Trophoblast cell (in vitro differentiated cells and primary cell): ENCODE measurements at regions not wholly inside any gene's neighbourhood (a gene's known extent, or its start where the extent isn't known, plus 50 kb on each side); places are given as distances from the start of the nearest gene placed in this dataset.

ENCODE experiments used
- DNase-seq, 2 donors: peaks; one replicate each; pipeline ENCODE4 v3.0.0-alpha.2; 2016
- H2AFZ ChIP-seq: 2 replicates; pipeline ENCODE4 v1.6.1; 2013; ENCODE audit warnings: low read length, moderate library complexity, mild to moderate bottlenecking; ENCODE audit not compliant: insufficient read depth, poor library complexity
- H2AK5ac ChIP-seq: 2 replicates; pipeline ENCODE4 v1.6.1; 2013; ENCODE audit warnings: mild to moderate bottlenecking, low read length
- H2BK120ac ChIP-seq: 2 replicates; pipeline ENCODE4 v1.6.1; 2013; ENCODE audit warnings: low read length, mild to moderate bottlenecking, moderate library complexity; ENCODE audit not compliant: insufficient read depth, poor library complexity
- H2BK12ac ChIP-seq: 2 replicates; pipeline ENCODE4 v1.6.1; 2013; ENCODE audit warnings: mild to moderate bottlenecking, low read length, moderate library complexity
- H2BK5ac ChIP-seq: 2 replicates; pipeline ENCODE4 v1.6.1; 2013; ENCODE audit warnings: low read length, low read depth, moderate library complexity, mild to moderate bottlenecking; ENCODE audit not compliant: poor library complexity
- H3K14ac ChIP-seq: 2 replicates; pipeline ENCODE4 v1.6.1; 2013; ENCODE audit warnings: mild to moderate bottlenecking, low read length
- H3K18ac ChIP-seq: 2 replicates; pipeline ENCODE4 v1.6.1; 2013; ENCODE audit warnings: mild to moderate bottlenecking, low read length
- H3K23ac ChIP-seq: 2 replicates; pipeline ENCODE4 v1.6.1; 2013; ENCODE audit warnings: low read length
- H3K27ac ChIP-seq: 2 replicates; pipeline ENCODE4 v1.5.1; 2013; ENCODE audit warnings: low read depth, mild to moderate bottlenecking, inconsistent platforms, low read length, moderate library complexity
- H3K27me3 ChIP-seq: 2 replicates; pipeline ENCODE4 v1.6.1; 2013; ENCODE audit warnings: inconsistent platforms, mild to moderate bottlenecking, low read length, moderate library complexity; ENCODE audit not compliant: insufficient read depth
- H3K36me3 ChIP-seq, 2 experiments: 1 replicate in 1 of 2; 2 replicates in 1 of 2; pipeline ENCODE4 v1.6.1; 2013; ENCODE audit warnings: low read length in 2 of 2, mild to moderate bottlenecking in 2 of 2, moderate library complexity in 1 of 2; ENCODE audit not compliant: insufficient read depth in 2 of 2, control insufficient read depth in 1 of 2
- H3K4ac ChIP-seq: 2 replicates; pipeline ENCODE4 v1.6.1; 2013; ENCODE audit warnings: low read depth, mild to moderate bottlenecking, low read length, moderate library complexity
- H3K4me1 ChIP-seq, 2 experiments: 1 replicate in 1 of 2; 2 replicates in 1 of 2; pipeline ENCODE4 v1.6.1; 2013; ENCODE audit warnings: low read length in 2 of 2, mild to moderate bottlenecking in 2 of 2, moderate library complexity in 1 of 2; ENCODE audit not compliant: insufficient read depth in 2 of 2, control insufficient read depth in 1 of 2
- H3K4me2 ChIP-seq: 2 replicates; pipeline ENCODE4 v1.6.1; 2013; ENCODE audit warnings: inconsistent platforms, mild to moderate bottlenecking, low read length, moderate library complexity
- H3K4me3 ChIP-seq: 2 replicates; pipeline ENCODE4 v1.5.1; 2013; ENCODE audit warnings: mild to moderate bottlenecking, low read depth, low read length, inconsistent platforms
- H3K79me1 ChIP-seq: one replicate; pipeline ENCODE4 v1.6.1; 2013; ENCODE audit warnings: low read length
- H3K79me2 ChIP-seq: 2 replicates; pipeline ENCODE4 v1.6.1; 2013; ENCODE audit warnings: low read length, mild to moderate bottlenecking; ENCODE audit not compliant: control insufficient read depth, insufficient read depth, poor library complexity
- H3K9ac ChIP-seq: 2 replicates; pipeline ENCODE4 v1.6.1; 2013; ENCODE audit warnings: mild to moderate bottlenecking, low read length
- H3K9me3 ChIP-seq: 2 replicates; pipeline ENCODE4 v1.6.1; 2013; ENCODE audit warnings: low read depth, mild to moderate bottlenecking, control low read depth, inconsistent platforms, low read length; ENCODE audit not compliant: insufficient read depth
- H4K12ac ChIP-seq: 2 replicates; pipeline ENCODE4 v1.6.1; 2013; ENCODE audit warnings: low read depth, mild to moderate bottlenecking, low read length, moderate library complexity
- H4K8ac ChIP-seq: 2 replicates; pipeline ENCODE4 v1.6.1; 2013; ENCODE audit warnings: low read depth, mild to moderate bottlenecking, low read length, moderate library complexity
- H4K91ac ChIP-seq: one replicate; pipeline ENCODE4 v1.6.1; 2013; ENCODE audit warnings: low read depth, mild to moderate bottlenecking, low read length, moderate library complexity
- WGBS: extraction: QIAGEN DNeasy Blood & Tissue Kit; methylation state at CpG from one replicate; pipeline ENCODE4 v1.1.7; 2013; ENCODE audit warnings: missing lambda C conversion rate; ENCODE audit not compliant: insufficient read length, insufficient coverage; ENCODE audit errors: extremely low coverage; 5-methylcytosine and 5-hydroxymethylcytosine counted together

DNA sequence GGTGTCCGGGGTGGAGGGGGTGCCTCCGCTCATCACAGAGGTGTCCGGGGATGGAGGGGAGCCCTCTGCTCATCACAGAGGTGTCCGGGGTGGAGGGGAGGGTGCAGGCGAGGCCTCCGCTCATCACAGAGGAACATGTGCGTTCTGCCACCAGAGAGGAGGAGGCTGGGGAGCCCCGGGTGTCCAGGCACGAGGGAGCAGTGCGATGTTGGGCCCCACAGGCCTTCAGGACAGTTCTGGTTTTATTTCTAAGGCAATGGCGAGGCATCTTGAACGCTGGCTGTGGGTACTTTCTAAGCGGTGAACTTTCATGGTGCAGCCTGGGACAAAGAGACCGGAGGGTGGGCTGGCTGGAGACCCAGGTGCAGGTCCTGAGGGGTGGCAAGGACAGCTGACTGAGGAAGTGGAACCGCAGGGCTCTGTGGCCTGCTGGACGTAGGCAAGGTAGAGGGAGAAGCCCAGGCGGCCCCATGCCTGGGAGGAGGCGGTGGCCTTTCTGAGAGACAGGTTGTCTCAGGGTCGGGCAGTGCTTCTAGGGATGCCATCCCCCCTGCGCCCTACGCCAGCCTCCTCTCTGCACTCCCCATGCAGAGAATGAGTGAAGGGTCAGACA, 196.6 kb upstream of the SALL3 start:
- H4K91ac ChIP-seq = no peak overlapping the region
- H3K9ac ChIP-seq = no peak overlapping the region
- no peak overlapping the region for H3K4me2 ChIP-seq
- H2BK120ac ChIP-seq = no peak overlapping the region
- peaks cover 2% of the 10 kb centered on the region for H3K9me3 ChIP-seq
- no peak overlapping the region for H2AFZ ChIP-seq
- H3K79me2 ChIP-seq = no peaks in the 10 kb centered on the region
- no peaks in the 10 kb centered on the region for H3K4me1 ChIP-seq
- no peak overlapping the region for H4K12ac ChIP-seq
- H3K27ac ChIP-seq = no peak overlapping the region
- no peak for DNase-seq
- no peak overlapping the region for H3K18ac ChIP-seq
- no peak overlapping the region for H3K23ac ChIP-seq
- WGBS = no CpG with 5 or more reads among the region's 21 CpGs
- H2BK12ac ChIP-seq = no peak overlapping the region
- no peaks in the 10 kb centered on the region for H3K27me3 ChIP-seq
- no peaks in the 10 kb centered on the region for H3K79me1 ChIP-seq
- no peak overlapping the region for H2BK5ac ChIP-seq
- no peaks in the 10 kb centered on the region for H3K36me3 ChIP-seq
- H3K4me3 ChIP-seq = no peak overlapping the region
- no peak overlapping the region for H3K14ac ChIP-seq
- no peak overlapping the region for H3K4ac ChIP-seq
- H2AK5ac ChIP-seq = no peak overlapping the region
- H4K8ac ChIP-seq = no peak overlapping the region

GRCh38 chr18:78783564-78783960, 196.1 kb upstream of the SALL3 start:
- no peak overlapping the region for H2BK12ac ChIP-seq
- H3K36me3 ChIP-seq = no peaks in the 10 kb centered on the region
- H3K4me1 ChIP-seq = no peaks in the 10 kb centered on the region
- H2BK120ac ChIP-seq = no peak overlapping the region
- no peaks in the 10 kb centered on the region for H3K79me1 ChIP-seq
- H3K4me3 ChIP-seq = no peak overlapping the region
- no peak overlapping the region for H4K12ac ChIP-seq
- H3K4ac ChIP-seq = no peak overlapping the region
- no peak overlapping the region for H4K8ac ChIP-seq
- no peak overlapping the region for H2AFZ ChIP-seq
- DNase-seq = no peak
- H2BK5ac ChIP-seq = no peak overlapping the region
- H3K4me2 ChIP-seq = no peak overlapping the region
- H3K27me3 ChIP-seq = no peaks in the 10 kb centered on the region
- no peak overlapping the region for H3K18ac ChIP-seq
- no peak overlapping the region for H2AK5ac ChIP-seq
- WGBS = no CpG with 5 or more reads among the region's 12 CpGs
- H3K14ac ChIP-seq = no peak overlapping the region
- no peaks in the 10 kb centered on the region for H3K79me2 ChIP-seq
- H4K91ac ChIP-seq = no peak overlapping the region
- H3K27ac ChIP-seq = no peak overlapping the region
- no peak overlapping the region for H3K23ac ChIP-seq
- H3K9ac ChIP-seq = no peak overlapping the region
- H3K9me3 ChIP-seq = peaks cover 4% of the 10 kb centered on the region

GRCh38 chr18:78784861-78785260, 194.8 kb upstream of the SALL3 start:
- Histone ChIP-seq H3K23ac (no peak overlapping the region), H2BK5ac (no peak overlapping the region), H3K4me3 (no peak overlapping the region), H4K12ac (no peak overlapping the region), H3K18ac (no peak overlapping the region), H4K8ac (no peak overlapping the region), H2AK5ac (no peak overlapping the region), H3K4me2 (no peak overlapping the region), H3K79me1 (no peaks in the 10 kb centered on the region), H3K9ac (no peak overlapping the region), H3K4ac (no peak overlapping the region), H3K4me1 (no peaks in the 10 kb centered on the region), H2BK12ac (no peak overlapping the region), H3K27ac (no peak overlapping the region), H3K9me3 (peaks cover 4% of the 10 kb centered on the region), H4K91ac (no peak overlapping the region), H3K36me3 (no peaks in the 10 kb centered on the region), H2BK120ac (no peak overlapping the region), H3K79me2 (no peaks in the 10 kb centered on the region), H3K14ac (no peak overlapping the region), H2AFZ (no peak overlapping the region), H3K27me3 (no peaks in the 10 kb centered on the region)
- WGBS = no CpG with 5 or more reads among the region's 5 CpGs
- no peak for DNase-seq

- H2BK5ac ChIP-seq = no peak overlapping the region
- H3K4ac ChIP-seq = no peak overlapping the region
- H3K14ac ChIP-seq = no peak overlapping the region
- no peak overlapping the region for H2BK120ac ChIP-seq
- H3K36me3 ChIP-seq = no peaks in the 10 kb centered on the region
- no peak overlapping the region for H3K18ac ChIP-seq
- DNase-seq = no peak
- H2AFZ ChIP-seq = no peak overlapping the region
- H2BK12ac ChIP-seq = no peak overlapping the region
- H4K8ac ChIP-seq = no peak overlapping the region
- no CpG with 5 or more reads among the region's 5 CpGs for WGBS
- H3K79me2 ChIP-seq = no peaks in the 10 kb centered on the region
- H3K9ac ChIP-seq = no peak overlapping the region
- no peak overlapping the region for H2AK5ac ChIP-seq
- no peaks in the 10 kb centered on the region for H3K4me1 ChIP-seq
- H4K91ac ChIP-seq = no peak overlapping the region
- H3K79me1 ChIP-seq = no peaks in the 10 kb centered on the region
- H3K4me2 ChIP-seq = no peak overlapping the region
- H3K9me3 ChIP-seq = peaks cover 4% of the 10 kb centered on the region
- H3K4me3 ChIP-seq = no peak overlapping the region
- H4K12ac ChIP-seq = no peak overlapping the region
- H3K27me3 ChIP-seq = no peaks in the 10 kb centered on the region
- H3K27ac ChIP-seq = no peak overlapping the region
- no peak overlapping the region for H3K23ac ChIP-seq
Measured at GRCh38 chr18:78785706-78786105, 193.9 kb upstream of the SALL3 start.
